HG02840 (cell line): ENCODE measurements at regions not wholly inside any gene's neighbourhood (a gene's known extent, or its start where the extent isn't known, plus 50 kb on each side); places are given as distances from the start of the nearest gene placed in this dataset.
"Not testable (repeated sequence)": the region's sequence is repeated elsewhere in the genome, so short reads cannot be mapped to it uniquely, and the experiment has no call there.

Experiments
- ATAC-seq: cut with Tn5 transposase; IDR thresholded peaks from one replicate; pipeline ENCODE4 v1.9.1; 2021; ENCODE audit warnings: mild to moderate bottlenecking, moderate library complexity, moderate number of reproducible peaks; ENCODE audit not compliant: unreplicated experiment, low FRiP score

- no peak for ATAC-seq
Measured at GRCh38 chrX:55142206-55142918, 53.5 kb downstream of the PAGE2 start.

DNA sequence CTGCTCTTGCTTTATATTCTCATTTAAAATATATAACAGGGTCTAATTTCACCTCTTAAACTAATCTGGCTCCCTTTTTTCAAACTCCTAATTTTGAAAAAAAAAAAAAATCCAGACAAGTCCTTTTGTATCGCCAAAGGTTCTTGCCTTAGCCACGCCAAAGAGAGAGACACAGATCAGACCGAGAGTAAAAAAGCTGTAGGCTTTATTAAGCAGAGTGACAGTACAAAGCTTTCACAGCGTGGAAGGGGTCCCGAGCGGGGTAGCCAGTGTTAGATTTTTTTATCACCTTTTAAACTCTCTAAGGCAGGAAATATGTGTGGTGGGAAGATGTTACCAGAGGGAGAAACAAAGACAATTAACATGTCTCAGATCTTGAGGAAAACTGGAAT lies 54.1 kb downstream of the PAGE2 start:
- no peak for ATAC-seq

DNA sequence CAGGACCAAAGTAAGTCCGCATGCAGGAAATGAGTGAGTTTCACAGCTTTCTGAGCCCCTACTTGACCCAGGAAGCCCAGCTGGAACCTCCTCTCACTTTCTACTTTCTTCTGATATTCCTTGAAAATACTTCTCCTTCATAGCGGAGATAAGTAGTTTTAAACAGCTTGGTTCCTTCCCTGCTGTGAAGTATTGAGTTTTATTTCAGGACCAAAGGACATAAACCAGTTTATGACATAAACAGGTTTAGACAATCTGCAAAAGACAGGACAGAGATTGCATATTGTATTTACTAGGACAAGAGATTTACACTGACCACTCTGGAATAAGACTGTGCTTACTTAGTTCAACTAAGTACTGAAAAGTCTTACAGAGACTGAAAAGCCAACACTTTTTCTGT lies 54.8 kb downstream of the PAGE2 start:
- no peak for ATAC-seq

DNA sequence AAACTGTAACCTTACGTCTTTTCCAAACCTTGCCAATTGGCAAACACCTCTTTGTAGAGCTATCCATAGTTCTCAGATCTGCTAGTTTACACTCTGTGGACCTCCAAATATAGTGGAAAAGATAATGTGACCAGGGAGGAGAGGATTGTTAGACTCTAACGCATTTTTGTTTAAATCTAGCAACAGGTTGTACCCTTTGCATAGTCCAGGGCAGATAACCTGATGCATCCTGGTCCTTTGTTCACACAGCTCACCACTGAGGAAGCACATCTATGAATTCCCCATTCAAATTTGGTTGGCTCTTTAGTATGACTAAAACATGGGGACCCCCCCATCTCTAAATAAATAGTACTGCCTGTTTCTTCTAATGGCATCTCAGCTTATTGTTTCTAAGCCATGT lies 55.9 kb downstream of the PAGE2 start:
- no peak for ATAC-seq

DNA sequence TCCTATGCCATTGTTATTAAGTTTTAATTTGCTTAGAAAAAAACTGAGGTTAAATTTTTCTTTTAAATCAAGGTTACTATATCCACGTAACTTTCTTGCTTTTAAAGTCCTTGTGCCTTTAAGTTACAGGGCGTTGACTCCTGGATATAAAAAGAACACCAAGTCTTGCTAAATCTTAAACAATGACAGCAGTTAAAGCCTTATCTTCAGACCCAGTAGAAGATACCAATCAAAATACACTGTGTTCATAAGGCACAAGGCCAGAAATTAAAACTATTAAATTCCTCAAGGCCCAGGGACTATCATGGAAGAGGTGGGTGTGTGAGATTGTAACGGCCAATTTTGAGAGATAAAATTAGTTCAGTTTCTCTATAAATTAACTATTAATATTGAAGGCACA lies 60.4 kb downstream of the PAGE2 start:
- ATAC-seq = no peak

DNA sequence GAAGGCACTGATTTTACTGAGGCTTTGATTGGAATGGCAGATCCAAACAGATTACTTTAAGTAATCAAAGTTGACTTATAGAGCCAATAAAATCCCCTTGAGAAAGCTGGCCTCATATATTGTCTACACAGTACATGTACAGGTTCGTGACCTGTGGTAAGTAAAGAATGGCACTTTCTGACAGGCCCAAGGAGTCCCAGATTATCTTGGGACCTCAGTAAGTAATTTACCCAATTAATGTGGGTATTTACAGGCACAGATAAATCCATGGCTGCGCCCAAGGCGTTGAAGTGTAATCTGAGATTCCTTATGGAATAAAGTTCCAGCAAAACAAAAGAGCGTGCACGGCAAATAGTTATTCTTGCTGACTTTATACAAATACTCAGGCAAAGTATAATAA lies 62.4 kb downstream of the PAGE2 start:
- ATAC-seq = no peak

DNA sequence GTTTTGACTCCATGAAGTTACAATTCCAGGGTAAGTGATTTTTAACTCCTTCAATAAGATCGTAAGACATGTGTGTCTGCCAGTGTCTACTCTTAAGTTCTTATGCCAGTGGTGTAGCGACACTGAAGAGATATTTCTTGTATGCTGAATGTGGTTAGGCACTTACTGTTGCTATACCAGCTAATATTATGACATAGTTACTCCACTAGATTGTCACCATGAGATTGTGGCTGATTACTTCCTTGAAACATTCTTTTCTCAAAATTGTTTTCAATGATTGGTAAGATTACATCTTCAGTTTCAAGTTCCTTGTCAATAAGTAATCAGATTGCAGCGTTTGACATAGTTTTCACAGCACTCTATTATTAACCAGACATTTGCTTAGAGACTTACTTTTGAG lies 60.6 kb upstream of the PAGE5 start:
- ATAC-seq = no peak

GRCh38 chrX:55160685-55161552 lies 59.2 kb upstream of the PAGE5 start:
- ATAC-seq = peak; percentile 96

DNA sequence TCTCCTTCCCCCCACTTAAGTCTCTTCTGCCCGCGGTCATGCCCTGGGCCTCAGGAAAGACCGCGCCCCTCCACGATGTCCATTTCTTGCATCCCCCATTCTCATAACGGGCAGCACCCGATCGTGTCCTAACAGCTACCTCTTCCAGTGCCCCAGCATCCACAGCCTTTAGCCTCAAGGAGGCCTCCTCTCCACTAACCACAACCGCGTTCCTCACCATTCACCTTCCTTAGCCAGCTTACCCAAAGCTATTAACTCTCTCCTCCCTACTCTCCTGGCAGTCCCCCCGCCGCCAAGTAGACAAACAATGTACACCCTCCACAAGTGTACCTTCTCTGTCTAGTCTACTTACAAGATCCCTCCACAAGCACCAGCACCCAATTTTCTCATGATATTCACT lies 58.6 kb upstream of the PAGE5 start:
- no peak for ATAC-seq

- ATAC-seq = no peak
Measured at GRCh38 chrX:55163171-55163570, 57.0 kb upstream of the PAGE5 start.

- ATAC-seq = not testable (repeated sequence)
Measured at GRCh38 chrX:55165026-55165425, 55.1 kb upstream of the PAGE5 start.

DNA sequence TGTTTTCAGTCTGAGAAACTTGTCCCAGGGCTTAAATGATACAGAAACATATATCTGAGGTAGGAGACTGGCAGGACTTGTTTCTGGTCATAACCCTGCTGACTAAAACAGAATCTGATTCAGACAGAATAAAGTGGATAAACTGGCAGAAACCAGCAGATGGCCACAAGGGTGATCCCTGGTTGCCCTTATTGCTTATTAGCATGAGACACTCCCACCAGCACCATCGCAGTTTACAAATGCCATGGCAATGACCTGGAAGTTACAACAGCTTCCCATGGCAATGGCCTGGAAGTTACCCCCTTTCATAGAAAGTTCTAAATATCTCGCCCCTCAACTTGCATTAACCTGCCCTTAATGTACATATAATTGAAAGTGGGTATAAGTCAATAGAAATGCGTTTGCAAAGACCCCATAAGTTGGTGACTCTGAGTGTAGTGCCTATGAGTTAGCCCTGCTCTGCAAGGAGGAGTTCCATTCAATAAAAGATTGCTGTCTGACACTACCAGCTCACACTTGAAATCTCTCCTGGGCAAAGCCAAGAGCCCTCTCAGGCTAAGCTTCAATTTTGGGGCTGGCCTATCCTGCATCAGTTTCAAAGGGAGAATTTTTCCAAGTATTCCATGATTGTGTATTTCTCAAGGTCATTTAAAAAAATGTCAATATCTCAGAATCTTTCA lies 52.9 kb upstream of the PAGE5 start:
- no peak for ATAC-seq

- no peak for ATAC-seq
Measured at GRCh38 chrX:55167901-55168300, 52.2 kb upstream of the PAGE5 start.

DNA sequence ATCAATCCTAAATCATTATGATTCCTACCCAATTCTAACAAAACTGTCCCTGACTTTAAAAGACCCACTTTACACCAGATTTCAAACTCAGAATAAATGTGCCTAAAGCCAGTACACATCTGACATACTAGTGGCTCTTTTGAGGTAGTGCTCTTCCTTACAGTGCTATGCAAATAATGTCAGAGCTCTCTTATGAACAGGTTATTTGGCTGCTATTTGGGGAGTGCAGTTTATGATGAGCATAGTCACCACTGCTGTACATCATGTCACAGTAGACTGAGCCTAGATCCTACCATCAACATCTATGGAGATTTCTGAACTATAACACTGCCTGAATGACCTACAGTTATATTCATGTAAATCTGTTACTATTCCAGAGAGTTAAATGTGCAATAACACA lies 50.4 kb upstream of the PAGE5 start:
- no peak for ATAC-seq
